WERI-Rb-1 (cell line): ENCODE measurements at regions not wholly inside any gene's neighbourhood (a gene's known extent, or its start where the extent isn't known, plus 50 kb on each side); places are given as distances from the start of the nearest gene placed in this dataset.

Source experiments
- DNase-seq: peaks from one replicate; pipeline ENCODE4 v3.0.0-alpha.2; 2020
- H3K27ac ChIP-seq: fragments of 250-450 bp; sonication (Bioruptor Pico); 2 replicates; pipeline ENCODE4 v1.5.1; 2020; ENCODE audit warnings: mild to moderate bottlenecking, moderate library complexity
- H3K27me3 ChIP-seq: fragments of 250-450 bp; sonication (Bioruptor Pico); 2 replicates; pipeline ENCODE4 v1.5.1; 2021; ENCODE audit warnings: mild to moderate bottlenecking, low read depth, moderate library complexity; ENCODE audit not compliant: insufficient read depth, severe bottlenecking
- H3K36me3 ChIP-seq: fragments of 250-450 bp; sonication (Bioruptor Pico); 2 replicates; pipeline ENCODE4 v1.5.1; 2020; ENCODE audit warnings: mild to moderate bottlenecking, moderate library complexity
- H3K4me3 ChIP-seq: 2 replicates; pipeline ENCODE4 v1.5.1; 2011; ENCODE audit warnings: low read depth, mild to moderate bottlenecking, control low read depth, low read length
- H3K9me3 ChIP-seq: fragments of 250-450 bp; sonication (Bioruptor Pico); 2 replicates; pipeline ENCODE4 v1.5.1; 2021; ENCODE audit warnings: mild to moderate bottlenecking, moderate library complexity; ENCODE audit not compliant: severe bottlenecking
- TF ChIP-seq, protein P1 (sequence below): IDR thresholded peaks from 2 replicates; pipeline ENCODE4 v1.5.1; 2011; ENCODE audit warnings: low read depth, mild to moderate bottlenecking, control low read depth, inconsistent platforms, low read length

DNA sequence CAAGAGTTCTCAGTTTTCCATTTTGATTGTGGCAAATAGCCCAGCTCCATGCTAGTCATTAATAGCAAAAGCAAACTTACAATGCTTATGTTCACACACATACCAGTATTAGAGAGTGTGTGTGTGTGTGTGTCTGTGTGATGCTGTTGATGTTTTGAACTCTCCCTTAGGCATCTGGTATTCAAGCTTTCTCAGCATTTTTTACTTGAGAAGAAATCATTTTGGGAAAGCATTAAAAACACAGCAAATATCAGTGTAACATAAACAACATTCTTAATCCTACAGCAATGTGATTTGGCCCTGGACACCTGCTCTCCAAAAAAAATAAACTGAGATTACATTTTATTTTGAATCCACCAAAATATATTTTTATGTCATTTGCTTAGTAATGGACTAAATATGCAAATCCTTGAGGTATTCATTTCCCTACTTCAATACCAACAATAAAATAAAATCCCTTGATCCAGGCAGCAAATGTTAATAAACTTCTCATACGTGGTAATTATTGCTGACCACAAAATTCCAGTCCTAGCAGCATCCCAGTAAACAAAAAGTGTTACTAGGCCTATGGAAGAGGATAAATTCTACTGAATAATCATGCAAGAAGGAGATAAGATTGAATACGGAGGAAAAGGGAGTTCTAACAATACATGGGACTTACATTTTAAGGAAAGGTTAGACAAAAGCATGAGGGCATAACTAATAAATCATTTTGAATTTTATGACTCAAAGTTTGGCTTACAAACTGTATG is 249.5 kb upstream of the CLEC14A start:
- no peak overlapping the region for H3K27ac ChIP-seq
- no peak overlapping the region for H3K4me3 ChIP-seq
- TF ChIP-seq, protein P1, sequence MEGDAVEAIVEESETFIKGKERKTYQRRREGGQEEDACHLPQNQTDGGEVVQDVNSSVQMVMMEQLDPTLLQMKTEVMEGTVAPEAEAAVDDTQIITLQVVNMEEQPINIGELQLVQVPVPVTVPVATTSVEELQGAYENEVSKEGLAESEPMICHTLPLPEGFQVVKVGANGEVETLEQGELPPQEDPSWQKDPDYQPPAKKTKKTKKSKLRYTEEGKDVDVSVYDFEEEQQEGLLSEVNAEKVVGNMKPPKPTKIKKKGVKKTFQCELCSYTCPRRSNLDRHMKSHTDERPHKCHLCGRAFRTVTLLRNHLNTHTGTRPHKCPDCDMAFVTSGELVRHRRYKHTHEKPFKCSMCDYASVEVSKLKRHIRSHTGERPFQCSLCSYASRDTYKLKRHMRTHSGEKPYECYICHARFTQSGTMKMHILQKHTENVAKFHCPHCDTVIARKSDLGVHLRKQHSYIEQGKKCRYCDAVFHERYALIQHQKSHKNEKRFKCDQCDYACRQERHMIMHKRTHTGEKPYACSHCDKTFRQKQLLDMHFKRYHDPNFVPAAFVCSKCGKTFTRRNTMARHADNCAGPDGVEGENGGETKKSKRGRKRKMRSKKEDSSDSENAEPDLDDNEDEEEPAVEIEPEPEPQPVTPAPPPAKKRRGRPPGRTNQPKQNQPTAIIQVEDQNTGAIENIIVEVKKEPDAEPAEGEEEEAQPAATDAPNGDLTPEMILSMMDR = no peak
- no peaks in the 10 kb centered on the region for H3K36me3 ChIP-seq
- peaks cover 40% of the 10 kb centered on the region for H3K27me3 ChIP-seq
- no peaks in the 10 kb centered on the region for H3K9me3 ChIP-seq
- no peak for DNase-seq

- no peaks in the 10 kb centered on the region for H3K9me3 ChIP-seq
- DNase-seq = no peak
- no peak overlapping the region for H3K27ac ChIP-seq
- H3K4me3 ChIP-seq = no peak overlapping the region
- no peaks in the 10 kb centered on the region for H3K36me3 ChIP-seq
- H3K27me3 ChIP-seq = peaks cover 45% of the 10 kb centered on the region
- TF ChIP-seq, protein P1 = no peak
Observed at GRCh38 chr14:38504175-38504574, 248.3 kb upstream of the CLEC14A start.

DNA sequence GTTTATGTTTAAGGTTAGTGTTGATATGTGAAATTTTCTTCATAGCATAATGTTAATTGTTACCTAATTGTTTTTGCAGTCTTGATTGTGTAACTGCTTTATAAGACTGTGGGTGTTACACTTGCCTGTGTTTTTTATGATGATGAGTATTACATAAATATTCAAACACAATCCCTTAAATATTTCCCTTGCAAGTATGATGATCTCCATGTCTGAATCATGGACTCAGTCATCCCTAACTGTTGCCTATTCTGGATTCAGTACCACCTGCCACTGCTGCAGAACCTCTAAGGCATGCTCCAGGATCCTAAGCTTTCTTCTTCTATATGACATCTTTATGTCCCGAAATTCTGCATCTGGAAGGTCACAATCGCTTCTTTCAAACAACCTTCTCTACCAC is 246.3 kb upstream of the CLEC14A start:
- Histone ChIP-seq H3K4me3 (no peak overlapping the region), H3K9me3 (no peaks in the 10 kb centered on the region), H3K27ac (no peak overlapping the region), H3K36me3 (no peaks in the 10 kb centered on the region), H3K27me3 (peaks cover 43% of the 10 kb centered on the region)
- TF ChIP-seq, protein P1 = no peak
- DNase-seq = no peak

- no peak for DNase-seq
- Histone ChIP-seq H3K9me3 (no peaks in the 10 kb centered on the region), H3K27me3 (peaks cover 31% of the 10 kb centered on the region), H3K36me3 (no peaks in the 10 kb centered on the region), H3K27ac (no peak overlapping the region), H3K4me3 (no peak overlapping the region)
- TF ChIP-seq, protein P1 = no peak
Observed at GRCh38 chr14:38500125-38500524, 244.2 kb upstream of the CLEC14A start.

- H3K27me3 ChIP-seq = peaks cover 16% of the 10 kb centered on the region
- no peak overlapping the region for H3K27ac ChIP-seq
- H3K36me3 ChIP-seq = no peaks in the 10 kb centered on the region
- no peak overlapping the region for H3K4me3 ChIP-seq
- DNase-seq = no peak
- H3K9me3 ChIP-seq = no peaks in the 10 kb centered on the region
- TF ChIP-seq, protein P1 = no peak
Observed at GRCh38 chr14:38496092-38496491, 240.2 kb upstream of the CLEC14A start.

GRCh38 chr14:38490273-38490672 is 234.4 kb upstream of the CLEC14A start:
- Histone ChIP-seq H3K4me3 (no peak overlapping the region), H3K27ac (no peak overlapping the region), H3K9me3 (no peaks in the 10 kb centered on the region), H3K36me3 (no peaks in the 10 kb centered on the region), H3K27me3 (peaks cover 20% of the 10 kb centered on the region)
- TF ChIP-seq, protein P1 = no peak
- DNase-seq = no peak
